ENCODE measurements at regions not wholly inside any gene's neighbourhood (a gene's known extent, or its start where the extent isn't known, plus 50 kb on each side); places are given as distances from the start of the nearest gene placed in this dataset.

DNA sequence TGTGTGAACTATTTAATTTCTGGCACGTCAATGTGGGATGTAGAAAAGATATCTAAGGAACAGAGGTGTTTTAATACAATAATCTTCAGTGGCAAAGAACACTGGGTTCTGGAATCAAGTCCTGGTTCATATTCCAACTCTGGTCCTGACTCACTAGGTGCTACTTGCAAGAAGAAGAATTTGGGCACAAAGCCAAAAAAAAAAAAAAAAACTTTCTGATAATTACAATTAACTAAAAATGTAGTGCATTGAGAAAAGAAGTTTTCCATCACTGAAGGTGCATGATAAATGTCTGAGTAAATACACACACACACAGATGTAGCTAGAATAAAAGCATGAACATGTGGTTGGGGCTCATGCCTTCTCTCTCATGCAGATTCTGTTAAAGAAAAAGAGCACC is 424.4 kb upstream of the REG3G start:
- Mint-ChIP-seq H3K4me1 (ENCODE audit: low read depth) (no peaks in the 10 kb centered on the region), H3K36me3 (ENCODE audit: insufficient read depth) (no peaks in the 10 kb centered on the region), H3K27me3 (no peaks in the 10 kb centered on the region), H3K9me3 (ENCODE audit: low read depth) (no peaks in the 10 kb centered on the region), H3K27ac (no peak overlapping the region), H3K4me3 (ENCODE audit: low read depth) (no peak overlapping the region)
- TF ChIP-seq, protein P1, sequence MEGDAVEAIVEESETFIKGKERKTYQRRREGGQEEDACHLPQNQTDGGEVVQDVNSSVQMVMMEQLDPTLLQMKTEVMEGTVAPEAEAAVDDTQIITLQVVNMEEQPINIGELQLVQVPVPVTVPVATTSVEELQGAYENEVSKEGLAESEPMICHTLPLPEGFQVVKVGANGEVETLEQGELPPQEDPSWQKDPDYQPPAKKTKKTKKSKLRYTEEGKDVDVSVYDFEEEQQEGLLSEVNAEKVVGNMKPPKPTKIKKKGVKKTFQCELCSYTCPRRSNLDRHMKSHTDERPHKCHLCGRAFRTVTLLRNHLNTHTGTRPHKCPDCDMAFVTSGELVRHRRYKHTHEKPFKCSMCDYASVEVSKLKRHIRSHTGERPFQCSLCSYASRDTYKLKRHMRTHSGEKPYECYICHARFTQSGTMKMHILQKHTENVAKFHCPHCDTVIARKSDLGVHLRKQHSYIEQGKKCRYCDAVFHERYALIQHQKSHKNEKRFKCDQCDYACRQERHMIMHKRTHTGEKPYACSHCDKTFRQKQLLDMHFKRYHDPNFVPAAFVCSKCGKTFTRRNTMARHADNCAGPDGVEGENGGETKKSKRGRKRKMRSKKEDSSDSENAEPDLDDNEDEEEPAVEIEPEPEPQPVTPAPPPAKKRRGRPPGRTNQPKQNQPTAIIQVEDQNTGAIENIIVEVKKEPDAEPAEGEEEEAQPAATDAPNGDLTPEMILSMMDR (IDR thresholded peaks at IDR 0.05; ENCODE audit: unreplicated experiment), result no peak
- DNase-seq (ENCODE audit: low spot score, unreplicated experiment), result no peak

DNA sequence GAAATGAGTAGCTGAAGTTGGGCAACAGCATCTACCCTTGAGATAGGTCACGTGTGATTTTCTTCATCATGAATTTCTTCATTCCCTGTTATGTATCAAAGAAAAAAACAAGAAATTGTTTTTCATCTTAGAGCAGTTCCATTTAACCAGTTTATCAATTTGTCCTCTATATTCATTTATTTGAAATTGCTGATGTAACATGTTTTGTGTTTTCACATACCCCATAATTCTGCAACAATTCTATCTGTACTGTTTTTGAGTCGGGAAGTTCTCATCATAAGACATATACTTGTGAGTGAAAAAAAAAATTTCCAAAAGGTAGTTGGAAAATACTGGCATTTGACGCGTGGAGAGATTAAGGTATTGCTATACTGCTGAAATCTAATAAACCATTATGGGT is 422.6 kb upstream of the REG3G start:
- Mint-ChIP-seq H3K9me3 (ENCODE audit: low read depth) (no peaks in the 10 kb centered on the region), H3K4me3 (ENCODE audit: low read depth) (no peak overlapping the region), H3K36me3 (ENCODE audit: insufficient read depth) (no peaks in the 10 kb centered on the region), H3K27ac (no peak overlapping the region), H3K4me1 (ENCODE audit: low read depth) (peaks cover 5% of the 10 kb centered on the region), H3K27me3 (no peaks in the 10 kb centered on the region)
- TF ChIP-seq, protein P1 (IDR thresholded peaks at IDR 0.05; ENCODE audit: unreplicated experiment), result no peak
- DNase-seq (ENCODE audit: low spot score, unreplicated experiment), result no peak

DNA sequence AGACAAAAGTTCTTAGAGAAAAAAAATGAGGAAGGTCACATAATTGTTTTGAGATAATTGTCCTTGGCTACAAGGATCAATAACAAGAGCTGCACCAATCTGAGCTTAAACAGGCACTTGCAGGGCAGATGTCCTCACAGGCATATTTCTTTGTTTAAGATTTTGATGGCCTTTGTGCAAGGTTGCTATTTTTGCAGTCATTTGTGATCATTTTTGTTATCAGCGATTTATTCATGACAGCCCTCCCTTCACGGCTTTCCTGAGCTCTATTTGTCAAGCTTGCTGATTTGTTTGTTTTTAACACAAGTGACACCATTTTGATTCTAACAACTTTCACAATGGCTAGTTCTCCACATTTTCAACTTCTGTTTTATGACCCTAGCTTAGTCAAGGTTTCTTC is 418.6 kb upstream of the REG3G start:
- no peak overlapping the region for H3K27ac Mint-ChIP-seq

DNA sequence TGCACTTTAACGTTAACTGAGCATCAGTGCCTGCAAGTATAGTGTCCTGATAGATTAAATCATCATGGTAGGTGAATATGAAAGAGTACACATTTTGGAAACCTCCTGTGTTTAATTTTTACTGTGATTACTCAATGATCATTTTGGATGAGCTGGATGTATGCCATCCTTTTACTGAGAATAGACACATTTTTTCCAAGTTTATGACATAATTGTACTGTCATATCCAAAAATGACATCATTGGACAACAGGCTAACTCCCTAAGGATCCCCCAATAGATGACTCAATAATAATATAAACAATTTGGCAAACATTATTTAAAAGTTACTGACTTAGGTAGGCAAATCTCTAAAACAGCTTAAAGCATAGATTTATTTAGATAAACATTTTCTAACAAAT is 410.8 kb upstream of the REG3G start:
- Mint-ChIP-seq H3K4me3 (ENCODE audit: low read depth) (no peak overlapping the region), H3K36me3 (ENCODE audit: insufficient read depth) (no peaks in the 10 kb centered on the region), H3K4me1 (ENCODE audit: low read depth) (no peaks in the 10 kb centered on the region), H3K27ac (no peak overlapping the region), H3K27me3 (no peaks in the 10 kb centered on the region), H3K9me3 (ENCODE audit: low read depth) (no peaks in the 10 kb centered on the region)
- TF ChIP-seq, protein P1 (IDR thresholded peaks at IDR 0.05; ENCODE audit: unreplicated experiment), result no peak
- no peak for DNase-seq (ENCODE audit: low spot score, unreplicated experiment)

More for the DNA sequence above, 418.6 kb upstream of the REG3G start:
- TF ChIP-seq, protein P1 (IDR thresholded peaks at IDR 0.05; ENCODE audit: unreplicated experiment), result no peak
- Mint-ChIP-seq H3K9me3 (ENCODE audit: low read depth) (no peaks in the 10 kb centered on the region), H3K4me1 (ENCODE audit: low read depth) (peaks cover 6% of the 10 kb centered on the region), H3K27me3 (no peaks in the 10 kb centered on the region), H3K4me3 (ENCODE audit: low read depth) (no peak overlapping the region), H3K36me3 (ENCODE audit: insufficient read depth) (no peaks in the 10 kb centered on the region)
- no peak for DNase-seq (ENCODE audit: low spot score, unreplicated experiment)

DNA sequence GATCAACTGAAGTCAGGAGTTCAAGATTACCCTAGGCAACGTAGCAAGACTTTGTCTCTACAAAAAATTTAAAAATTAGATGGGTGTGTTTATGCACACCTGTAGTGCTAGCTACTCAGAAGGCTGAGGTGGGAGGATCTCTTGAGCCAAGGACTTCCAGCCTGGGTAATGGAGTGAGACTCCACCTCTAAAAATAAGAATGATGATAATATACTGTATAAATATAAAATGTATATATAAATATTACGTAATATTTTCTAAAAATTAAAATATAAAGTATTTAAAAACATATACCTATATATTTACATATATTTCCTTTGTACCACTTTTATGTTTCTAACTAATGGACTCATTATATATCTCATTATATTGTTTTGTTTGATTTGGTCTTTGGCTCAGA is 409.5 kb upstream of the REG3G start:
- DNase-seq (ENCODE audit: low spot score, unreplicated experiment), result no peak
- Mint-ChIP-seq H3K9me3 (ENCODE audit: low read depth) (no peaks in the 10 kb centered on the region), H3K27ac (no peak overlapping the region), H3K27me3 (no peaks in the 10 kb centered on the region), H3K4me1 (ENCODE audit: low read depth) (no peaks in the 10 kb centered on the region), H3K36me3 (ENCODE audit: insufficient read depth) (no peaks in the 10 kb centered on the region), H3K4me3 (ENCODE audit: low read depth) (no peak overlapping the region)
- TF ChIP-seq, protein P1 (IDR thresholded peaks at IDR 0.05; ENCODE audit: unreplicated experiment), result no peak
